ENCODE measurements at regions not wholly inside any gene's neighbourhood (a gene's known extent, or its start where the extent isn't known, plus 50 kb on each side); places are given as distances from the start of the nearest gene placed in this dataset.

DNA sequence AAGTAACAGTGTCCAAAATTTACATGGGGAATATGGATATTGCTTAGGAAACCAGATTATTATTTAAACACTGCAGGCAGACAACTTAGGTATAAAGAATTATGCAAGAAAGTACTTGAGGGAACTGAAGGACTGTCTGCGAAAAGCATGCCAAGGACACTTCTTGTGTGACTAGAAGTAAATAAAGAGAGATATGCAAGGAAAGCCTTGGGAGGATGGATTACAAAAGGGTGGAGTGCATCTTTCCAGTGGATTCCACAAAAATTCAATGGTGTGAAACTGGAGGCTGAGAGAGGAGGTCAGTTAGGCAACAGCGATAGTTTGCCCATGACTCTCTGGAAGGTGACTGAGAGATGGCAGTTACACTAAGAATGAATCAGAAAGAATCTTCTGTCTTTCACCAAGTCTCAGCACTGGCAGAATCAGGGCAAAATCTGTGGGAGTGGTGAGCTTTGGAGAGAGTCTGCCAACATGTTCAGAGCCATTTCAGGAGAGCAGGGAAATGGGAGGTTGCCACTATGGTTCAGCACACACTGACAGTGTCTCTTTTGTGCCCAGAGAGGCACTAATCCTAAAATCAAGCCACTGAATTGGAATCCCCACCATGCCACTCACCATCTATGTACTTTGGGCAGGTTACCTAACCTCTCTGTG, 331.6 kb downstream of the BMPER start:
- TF ChIP-seq JUND (IDR thresholded peaks at IDR 0.05; ENCODE audit: low read depth), result no peak
- in situ Hi-C loops (cut with HindIII; ENCODE audit: low pct_unique_long_range_greater_than_20kb, low sequenced_read_pairs), result no loop called here
- DNase-seq (ENCODE audit: low read depth in 1 of 2, low spot score in 1 of 2), result peak in 1 of 2 experiments; percentile 61

DNA sequence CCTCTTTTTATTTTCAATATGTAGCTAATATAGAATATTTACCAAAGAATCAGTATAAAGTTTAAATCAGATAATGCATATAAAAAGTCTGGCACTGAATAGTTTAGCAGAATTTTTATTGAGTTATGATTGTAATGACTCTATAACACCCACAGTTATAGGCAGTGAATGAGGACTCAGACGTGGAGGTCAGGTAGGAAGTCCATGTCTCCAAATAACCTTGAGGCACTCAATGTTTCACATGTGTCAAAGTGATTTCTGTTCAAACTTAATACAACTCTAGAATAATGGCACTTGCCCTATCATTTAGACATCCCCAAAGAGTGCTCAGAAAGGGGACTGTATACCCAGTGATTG, 332.1 kb downstream of the BMPER start:
- TF ChIP-seq JUND (IDR thresholded peaks at IDR 0.05; ENCODE audit: low read depth), result peak; percentile 45; the same call in 1 of the 2 replicates
- in situ Hi-C loops (cut with HindIII; ENCODE audit: low pct_unique_long_range_greater_than_20kb, low sequenced_read_pairs), result no loop called here
- peak in 1 of 2 experiments; percentile 16 for DNase-seq (ENCODE audit: low read depth in 1 of 2, low spot score in 1 of 2)

GRCh38 chr7:34240417-34240816, 335.1 kb downstream of the BMPER start:
- no peak for DNase-seq (ENCODE audit: low read depth in 1 of 2, low spot score in 1 of 2)
- TF ChIP-seq JUND (IDR thresholded peaks at IDR 0.05; ENCODE audit: low read depth), result no peak
- in situ Hi-C loops (cut with HindIII; ENCODE audit: low pct_unique_long_range_greater_than_20kb, low sequenced_read_pairs), result no loop called here

DNA sequence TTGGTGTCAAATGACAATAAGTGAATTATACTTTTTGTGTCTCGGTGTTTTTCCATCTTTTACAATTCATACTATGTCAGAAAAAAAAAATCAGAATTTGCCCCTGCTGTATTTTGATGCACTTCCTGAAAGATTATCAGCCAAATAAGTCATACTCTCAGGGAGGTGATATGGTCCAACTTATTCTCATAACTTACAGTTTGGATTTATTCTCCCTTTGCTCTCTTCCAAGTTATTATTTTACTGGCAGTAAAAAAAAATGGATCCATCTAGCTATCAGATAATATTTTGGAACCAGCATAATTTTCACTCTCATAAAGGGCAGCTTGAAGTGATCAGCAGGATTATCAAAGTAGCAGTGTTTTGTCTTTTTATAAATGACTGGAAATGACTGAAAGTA, 337.1 kb downstream of the BMPER start:
- in situ Hi-C loops (cut with HindIII; ENCODE audit: low pct_unique_long_range_greater_than_20kb, low sequenced_read_pairs), result no loop called here
- no peak for TF ChIP-seq JUND (IDR thresholded peaks at IDR 0.05; ENCODE audit: low read depth)
- no peak for DNase-seq (ENCODE audit: low read depth in 1 of 2, low spot score in 1 of 2)

GRCh38 chr7:34245246-34245645, 339.9 kb downstream of the BMPER start:
- no peak for DNase-seq (ENCODE audit: low read depth in 1 of 2, low spot score in 1 of 2)
- no peak for TF ChIP-seq JUND (IDR thresholded peaks at IDR 0.05; ENCODE audit: low read depth)
- in situ Hi-C loops (cut with HindIII; ENCODE audit: low pct_unique_long_range_greater_than_20kb, low sequenced_read_pairs), result no loop called here

- DNase-seq (ENCODE audit: low read depth in 1 of 2, low spot score in 1 of 2), result no peak
- in situ Hi-C loops (cut with HindIII; ENCODE audit: low pct_unique_long_range_greater_than_20kb, low sequenced_read_pairs), result no loop called here
- no peak for TF ChIP-seq JUND (IDR thresholded peaks at IDR 0.05; ENCODE audit: low read depth)
Measured at GRCh38 chr7:34247468-34247867, 342.1 kb downstream of the BMPER start.

DNA sequence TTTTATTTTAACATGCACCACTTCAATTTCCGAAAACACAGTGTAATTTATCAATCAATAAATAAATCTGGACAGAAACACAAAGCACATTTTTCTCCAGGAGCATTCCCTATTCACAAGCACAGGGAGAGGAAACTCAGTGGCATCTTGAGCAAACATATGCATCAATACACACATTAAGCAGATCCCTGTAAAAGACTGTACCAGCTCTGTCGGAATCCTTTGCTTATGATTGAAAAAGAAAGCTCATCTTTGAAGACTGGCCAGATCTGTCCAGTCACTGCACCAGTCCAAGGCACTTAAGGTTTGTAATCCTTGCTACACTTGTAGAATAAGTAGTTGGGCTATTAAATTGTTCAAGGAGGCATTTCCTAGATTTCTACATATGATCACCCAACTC, 343.9 kb downstream of the BMPER start:
- DNase-seq (ENCODE audit: low read depth in 1 of 2, low spot score in 1 of 2), result no peak
- no peak for TF ChIP-seq JUND (IDR thresholded peaks at IDR 0.05; ENCODE audit: low read depth)
- in situ Hi-C loops (cut with HindIII; ENCODE audit: low pct_unique_long_range_greater_than_20kb, low sequenced_read_pairs), result no loop called here

GRCh38 chr7:34260279-34260678, 354.9 kb downstream of the BMPER start:
- TF ChIP-seq JUND (IDR thresholded peaks at IDR 0.05; ENCODE audit: low read depth), result no peak
- in situ Hi-C loops (cut with HindIII; ENCODE audit: low pct_unique_long_range_greater_than_20kb, low sequenced_read_pairs), result no loop called here
- DNase-seq (ENCODE audit: low read depth in 1 of 2, low spot score in 1 of 2), result no peak

DNA sequence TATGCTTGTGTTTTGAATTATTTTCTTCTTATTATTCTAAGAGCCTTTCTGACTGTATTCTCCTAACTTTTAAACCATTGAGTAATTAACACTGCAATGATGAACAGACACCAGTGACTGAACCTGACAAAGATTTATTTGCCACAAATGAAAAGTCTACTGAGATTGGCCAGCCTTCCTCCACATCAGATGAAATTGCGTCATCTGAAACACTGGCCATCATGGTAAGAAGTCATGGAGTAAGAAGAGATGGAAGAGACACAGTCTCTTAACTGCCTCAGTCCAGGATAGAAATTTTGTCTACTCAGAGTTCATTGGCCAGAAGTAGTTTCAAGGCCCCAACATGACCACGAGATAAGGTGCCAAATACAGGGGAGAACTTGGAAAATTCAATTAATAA, 357.8 kb downstream of the BMPER start:
- TF ChIP-seq JUND (IDR thresholded peaks at IDR 0.05; ENCODE audit: low read depth), result no peak
- DNase-seq (ENCODE audit: low read depth in 1 of 2, low spot score in 1 of 2), result no peak
- in situ Hi-C loops (cut with HindIII; ENCODE audit: low pct_unique_long_range_greater_than_20kb, low sequenced_read_pairs), result no loop called here

DNA sequence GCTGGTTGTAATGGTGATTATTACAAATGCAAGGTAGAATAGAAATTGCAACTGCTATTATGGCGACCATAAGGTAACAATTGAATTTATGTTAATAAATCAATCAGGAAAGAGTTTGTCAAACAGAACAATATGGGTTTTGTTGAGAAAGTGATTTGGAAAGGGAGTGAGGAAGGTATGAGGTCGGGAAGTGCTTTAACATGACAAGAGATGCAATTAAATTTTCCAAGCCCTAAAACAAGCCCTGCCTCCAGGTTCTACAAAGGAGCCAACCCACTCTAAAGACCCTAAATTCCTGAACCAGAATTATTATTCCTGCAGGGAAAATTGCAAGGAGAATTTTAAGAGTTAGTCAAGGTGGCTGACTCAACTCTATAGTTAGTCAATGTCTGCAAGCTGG, 363.7 kb downstream of the BMPER start:
- TF ChIP-seq JUND (IDR thresholded peaks at IDR 0.05; ENCODE audit: low read depth), result no peak
- no peak for DNase-seq (ENCODE audit: low read depth in 1 of 2, low spot score in 1 of 2)
- in situ Hi-C loops (cut with HindIII; ENCODE audit: low pct_unique_long_range_greater_than_20kb, low sequenced_read_pairs), result no loop called here

GRCh38 chr7:34275624-34276023, 370.3 kb downstream of the BMPER start:
- in situ Hi-C loops (cut with HindIII; ENCODE audit: low pct_unique_long_range_greater_than_20kb, low sequenced_read_pairs), result no loop called here
- DNase-seq (ENCODE audit: low read depth in 1 of 2, low spot score in 1 of 2), result no peak
- TF ChIP-seq JUND (IDR thresholded peaks at IDR 0.05; ENCODE audit: low read depth), result no peak

DNA sequence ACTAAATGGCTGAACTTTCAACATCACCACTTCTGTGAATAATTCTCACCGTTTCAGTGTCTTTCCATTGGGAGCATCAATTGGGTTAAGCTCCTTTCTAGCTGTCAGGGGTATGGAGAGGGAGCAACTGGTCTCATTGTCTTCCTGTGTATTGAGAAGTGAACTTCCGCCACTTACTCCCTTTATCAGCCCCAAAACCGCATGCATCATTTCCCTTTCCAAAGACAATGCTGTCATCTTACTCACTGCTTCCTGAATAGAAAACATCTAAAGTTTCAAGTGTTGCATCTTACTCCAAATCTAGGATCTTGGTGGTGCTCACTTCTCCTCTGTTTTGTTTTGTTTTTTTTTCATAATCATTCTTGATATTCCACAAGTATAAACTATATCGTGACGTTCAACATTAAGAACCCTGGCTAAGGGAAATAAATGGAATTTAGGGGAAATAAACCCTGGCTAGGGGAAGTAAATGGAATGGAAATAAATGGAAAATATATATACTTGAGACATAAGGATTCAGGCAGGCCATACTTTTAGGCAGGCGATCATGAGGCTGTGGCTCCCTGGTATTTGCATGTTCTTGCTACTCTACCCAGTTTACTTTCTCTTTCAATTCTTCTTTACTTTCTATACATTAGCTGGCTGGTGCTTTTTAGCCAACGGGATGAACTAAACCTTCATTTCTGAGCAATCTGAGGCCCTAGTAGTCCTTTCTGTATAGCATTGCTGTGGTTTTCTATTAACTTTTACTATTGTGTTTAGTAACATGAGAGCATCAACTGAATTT, 371.9 kb downstream of the BMPER start:
- no peak for TF ChIP-seq JUND (IDR thresholded peaks at IDR 0.05; ENCODE audit: low read depth)
- in situ Hi-C loops (cut with HindIII; ENCODE audit: low pct_unique_long_range_greater_than_20kb, low sequenced_read_pairs), result no loop called here
- DNase-seq (ENCODE audit: low read depth in 1 of 2, low spot score in 1 of 2), result no peak

GRCh38 chr7:34277803-34278199, 372.5 kb downstream of the BMPER start:
- in situ Hi-C loops (cut with HindIII; ENCODE audit: low pct_unique_long_range_greater_than_20kb, low sequenced_read_pairs), result no loop called here
- no peak for DNase-seq (ENCODE audit: low read depth in 1 of 2, low spot score in 1 of 2)
- no peak for TF ChIP-seq JUND (IDR thresholded peaks at IDR 0.05; ENCODE audit: low read depth)
